Endothelial cell of umbilical vein (primary cell): ENCODE measurements at regions not wholly inside any gene's neighbourhood (a gene's known extent, or its start where the extent isn't known, plus 50 kb on each side); places are given as distances from the start of the nearest gene placed in this dataset.

ENCODE experiments used
- BruUV-seq: library from RNA; stranded (reverse); fragments of 400-500 nt; replicated peaks from 2 replicates; lab custom pipeline; 2021; lab: Mats Ljungman, UMichigan
- CTCF ChIA-PET: fragments of 300-600, 350-600 bp; sonication (Branson Sonifier 250); formaldehyde crosslinking; loops from one replicate; lab custom pipeline; 2021; ENCODE audit warnings: antibody characterized with exemption, inconsistent platforms; lab: Charles Lee
- POLR2A ChIA-PET: fragments of 300-600, 350-600 bp; sonication (Branson Sonifier 250); formaldehyde crosslinking; loops from one replicate; lab custom pipeline; 2021; ENCODE audit warnings: antibody characterized with exemption, inconsistent platforms; lab: Charles Lee
- DNase-seq: peaks from one replicate; pipeline ENCODE4 v3.0.0-alpha.2; 2011; ENCODE audit warnings: low read depth, low spot score
- FAIRE-seq: peaks from 2 replicates; lab custom pipeline; 2011; peaks lifted over from hg19 to GRCh38; lab: Jason Lieb, UNC
- H2AFZ ChIP-seq: 2 replicates; pipeline ENCODE4 v1.6.0; 2012; ENCODE audit warnings: low read depth, low read length, control low read depth, inconsistent platforms
- H3K27ac ChIP-seq: 2 replicates; pipeline ENCODE4 v1.5.1; 2011; ENCODE audit warnings: low read depth, mild to moderate bottlenecking, control low read depth, low read length, moderate library complexity; ENCODE audit not compliant: insufficient read depth
- H3K27me3 ChIP-seq, 2 experiments: 2 replicates each; pipeline versions ENCODE4 v1.6.0 to v1.6.1; 2011; ENCODE audit warnings: low read length in 2 of 2, mixed read lengths in 1 of 2; ENCODE audit not compliant: control insufficient read depth in 2 of 2, insufficient read depth in 2 of 2
- H3K36me3 ChIP-seq, 2 experiments: 2 replicates in 1 of 2; 3 replicates in 1 of 2; pipeline ENCODE4 v1.5.1; 2011; ENCODE audit warnings: low read length in 2 of 2, mild to moderate bottlenecking in 1 of 2, moderate library complexity in 1 of 2; ENCODE audit not compliant: control insufficient read depth in 2 of 2, insufficient read depth in 2 of 2; ENCODE audit errors: extremely low read depth in 1 of 2
- H3K4me1 ChIP-seq: 3 replicates; pipeline ENCODE4 v1.5.1; 2011; ENCODE audit warnings: mild to moderate bottlenecking, low read length; ENCODE audit not compliant: control insufficient read depth, insufficient read depth; ENCODE audit errors: extremely low read depth
- H3K4me2 ChIP-seq: 2 replicates; pipeline ENCODE4 v1.6.1; 2011; ENCODE audit warnings: low read length, control low read depth, mixed read lengths; ENCODE audit not compliant: insufficient read depth
- H3K4me3 ChIP-seq, 3 experiments: fragments of 200-600 bp in 1 of 3; sonication (generic), shearing (Covaris generic) in 1 of 3; replicated peaks in 1 of 3; 2 replicates each; pipeline ENCODE4 v1.5.1; 2011 to 2016; ENCODE audit warnings: control low read depth in 3 of 3, low read length in 3 of 3, mild to moderate bottlenecking in 2 of 3, inconsistent platforms in 1 of 3, low read depth in 1 of 3, moderate library complexity in 1 of 3; ENCODE audit not compliant: insufficient read depth in 1 of 3
- H3K79me2 ChIP-seq: 2 replicates; pipeline ENCODE4 v1.6.0; 2012; ENCODE audit warnings: low read length, inconsistent platforms; ENCODE audit not compliant: control insufficient read depth, insufficient read depth
- H3K9ac ChIP-seq: replicated peaks from 2 replicates; pipeline ENCODE3; 2011; ENCODE audit warnings: low read length, control low read depth; ENCODE audit not compliant: insufficient read depth; ENCODE audit errors: extremely low read depth
- H3K9me1 ChIP-seq: replicated peaks from 3 replicates; pipeline ENCODE4 v1.6.0; 2011; ENCODE audit warnings: mild to moderate bottlenecking, low read length; ENCODE audit not compliant: control insufficient read depth, insufficient read depth; ENCODE audit errors: extremely low read depth
- H3K9me3 ChIP-seq: replicated peaks from 2 replicates; pipeline ENCODE4 v1.5.1; 2012; ENCODE audit warnings: low read length, inconsistent platforms; ENCODE audit not compliant: control insufficient read depth, insufficient read depth
- H4K20me1 ChIP-seq: replicated peaks from 2 replicates; pipeline ENCODE3; 2011; ENCODE audit warnings: mild to moderate bottlenecking, low read length; ENCODE audit not compliant: control insufficient read depth, insufficient read depth; ENCODE audit errors: extremely low read depth
- EZH2 ChIP-seq: IDR thresholded peaks from 2 replicates; pipeline ENCODE4 v1.6.1; 2012; ENCODE audit warnings: borderline replicate concordance, low read depth, mild to moderate bottlenecking, moderate library complexity, low read length, inconsistent platforms; ENCODE audit not compliant: severe bottlenecking
- FOS ChIP-seq: IDR thresholded peaks from 2 replicates; pipeline ENCODE4 v1.6.1; 2011; ENCODE audit warnings: mild to moderate bottlenecking, low read length, moderate library complexity, borderline replicate concordance; ENCODE audit not compliant: insufficient read depth
- GATA2 ChIP-seq: IDR thresholded peaks from 2 replicates; pipeline ENCODE4 v1.7.0; 2011; ENCODE audit warnings: low read depth, mild to moderate bottlenecking, moderate library complexity, mixed read lengths, low read length; ENCODE audit not compliant: insufficient read length, insufficient read depth
- JUN ChIP-seq: IDR thresholded peaks from 2 replicates; pipeline ENCODE4 v1.6.1; 2011; ENCODE audit warnings: borderline replicate concordance, low read depth; ENCODE audit not compliant: insufficient read length, insufficient read depth
- MAX ChIP-seq: IDR thresholded peaks from 2 replicates; pipeline ENCODE4 v1.6.1; 2011; ENCODE audit not compliant: insufficient read depth, insufficient read length
- MYC ChIP-seq: IDR thresholded peaks from one replicate; pipeline ENCODE4 v1.6.1; 2011; ENCODE audit warnings: mild to moderate bottlenecking, low read depth, low read length
- POLR2A ChIP-seq: IDR thresholded peaks from 2 replicates; pipeline ENCODE4 v1.6.1; 2012; ENCODE audit warnings: low read depth, mild to moderate bottlenecking, control low read depth, low read length
- POLR2AphosphoS5 ChIP-seq: IDR thresholded peaks from 2 replicates; pipeline ENCODE4 v1.6.1; 2012; ENCODE audit warnings: low read depth, mild to moderate bottlenecking, control low read depth, low read length, moderate library complexity; ENCODE audit not compliant: insufficient read depth
- dilution Hi-C: fragments of 300-500 bp; cut with MboI; formaldehyde crosslinking; loops from one replicate; pipeline ENCODE4 v1.15.0; 2019; ENCODE audit warnings: low sequenced_read_pairs; ENCODE audit not compliant: extremely low pct_ligation_motif_present
- intact Hi-C: fragments of 100-400 bp; cut with micrococcal nuclease; formaldehyde crosslinking; loops from one replicate; pipeline ENCODE4 v1.10.0; 2022
- TF ChIP-seq, protein P1 (sequence below), 2 donors: IDR thresholded peaks; 1 replicate in 1 of 2; 2 replicates in 1 of 2; pipeline ENCODE4 v1.5.1; 2011; ENCODE audit warnings: low read length in 2 of 2, mild to moderate bottlenecking in 2 of 2, moderate library complexity in 2 of 2, control low read depth in 1 of 2, inconsistent platforms in 1 of 2, low read depth in 1 of 2; ENCODE audit not compliant: insufficient read depth in 1 of 2; ENCODE audit errors: extremely low read depth in 1 of 2

- intact Hi-C loops (no loop called here), dilution Hi-C loops (no loop called here)
- H3K4me1 ChIP-seq = no peaks in the 10 kb centered on the region
- no peak overlapping the region for H2AFZ ChIP-seq
- BruUV-seq = no TSS peak
- H3K9me1 ChIP-seq = no peaks in the 10 kb centered on the region
- H3K4me2 ChIP-seq = no peak overlapping the region
- POLR2A ChIA-PET = no interaction called here
- CTCF ChIA-PET = no interaction called here
- no peak overlapping the region for H3K27ac ChIP-seq
- TF ChIP-seq JUN (no peak), POLR2A (no peak), GATA2 (no peak), MYC (no peak), POLR2AphosphoS5 (no peak), FOS (no peak), EZH2 (no peak), MAX (no peak)
- TF ChIP-seq, protein P1, sequence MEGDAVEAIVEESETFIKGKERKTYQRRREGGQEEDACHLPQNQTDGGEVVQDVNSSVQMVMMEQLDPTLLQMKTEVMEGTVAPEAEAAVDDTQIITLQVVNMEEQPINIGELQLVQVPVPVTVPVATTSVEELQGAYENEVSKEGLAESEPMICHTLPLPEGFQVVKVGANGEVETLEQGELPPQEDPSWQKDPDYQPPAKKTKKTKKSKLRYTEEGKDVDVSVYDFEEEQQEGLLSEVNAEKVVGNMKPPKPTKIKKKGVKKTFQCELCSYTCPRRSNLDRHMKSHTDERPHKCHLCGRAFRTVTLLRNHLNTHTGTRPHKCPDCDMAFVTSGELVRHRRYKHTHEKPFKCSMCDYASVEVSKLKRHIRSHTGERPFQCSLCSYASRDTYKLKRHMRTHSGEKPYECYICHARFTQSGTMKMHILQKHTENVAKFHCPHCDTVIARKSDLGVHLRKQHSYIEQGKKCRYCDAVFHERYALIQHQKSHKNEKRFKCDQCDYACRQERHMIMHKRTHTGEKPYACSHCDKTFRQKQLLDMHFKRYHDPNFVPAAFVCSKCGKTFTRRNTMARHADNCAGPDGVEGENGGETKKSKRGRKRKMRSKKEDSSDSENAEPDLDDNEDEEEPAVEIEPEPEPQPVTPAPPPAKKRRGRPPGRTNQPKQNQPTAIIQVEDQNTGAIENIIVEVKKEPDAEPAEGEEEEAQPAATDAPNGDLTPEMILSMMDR (IDR thresholded peaks at IDR 0.05; ENCODE audit: extremely low read depth in 1 of 2, insufficient read depth in 1 of 2, low read depth in 1 of 2, low read length in 2 of 2) = no peak
- no peaks in the 10 kb centered on the region for H3K36me3 ChIP-seq
- DNase-seq (no peak), FAIRE-seq (no peak)
- H3K79me2 ChIP-seq = no peaks in the 10 kb centered on the region
- no peak overlapping the region for H3K4me3 ChIP-seq
- H3K9ac ChIP-seq = no peak overlapping the region
- no peaks in the 10 kb centered on the region for H4K20me1 ChIP-seq
- H3K27me3 ChIP-seq = no peaks in the 10 kb centered on the region
- H3K9me3 ChIP-seq = peaks cover 2% of the 10 kb centered on the region
Measured at GRCh38 chr5:175032741-175033151, 308.4 kb downstream of the MSX2 start.
